ENCODE measurements at regions not wholly inside any gene's neighbourhood (a gene's known extent, or its start where the extent isn't known, plus 50 kb on each side); places are given as distances from the start of the nearest gene placed in this dataset.

GRCh38 chr6:105453968-105454367 is 51.1 kb upstream of the PREP start:
- DNase-seq (ENCODE audit: low read depth, low spot score): no peak

GRCh38 chr6:105452924-105453756 is 50.3 kb upstream of the PREP start:
- DNase-seq (ENCODE audit: low read depth, low spot score): no peak
